GM21381 (cell line): ENCODE measurements at regions not wholly inside any gene's neighbourhood (a gene's known extent, or its start where the extent isn't known, plus 50 kb on each side); places are given as distances from the start of the nearest gene placed in this dataset.
"Not testable (repeated sequence)": the region's sequence is repeated elsewhere in the genome, so short reads cannot be mapped to it uniquely, and the experiment has no call there.

Experiments
- ATAC-seq: cut with Tn5 transposase; IDR thresholded peaks from one replicate; pipeline ENCODE4 v1.9.1; 2021; ENCODE audit warnings: mild to moderate bottlenecking, moderate library complexity; ENCODE audit not compliant: unreplicated experiment

DNA sequence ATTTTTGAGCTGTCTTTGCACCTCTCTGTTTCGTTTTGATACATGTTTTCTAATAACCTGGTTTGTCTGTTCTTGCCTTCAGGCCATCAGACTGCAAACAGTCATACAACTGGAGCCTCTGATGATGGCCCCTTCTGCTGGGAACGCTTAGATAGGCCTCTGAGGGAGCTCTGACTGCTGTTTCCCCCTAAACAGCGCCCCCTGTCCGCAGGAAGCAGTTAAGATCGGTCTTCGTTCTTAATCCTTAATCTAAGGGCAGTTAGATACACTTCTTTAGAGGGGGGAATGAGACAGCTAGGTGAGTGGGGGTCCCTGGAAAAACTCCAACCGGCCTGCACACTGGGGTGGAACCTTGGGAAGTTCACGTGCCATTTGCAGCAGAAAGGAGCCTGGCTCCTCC is 1338.8 kb upstream of the SEL1L start:
- no peak for ATAC-seq

DNA sequence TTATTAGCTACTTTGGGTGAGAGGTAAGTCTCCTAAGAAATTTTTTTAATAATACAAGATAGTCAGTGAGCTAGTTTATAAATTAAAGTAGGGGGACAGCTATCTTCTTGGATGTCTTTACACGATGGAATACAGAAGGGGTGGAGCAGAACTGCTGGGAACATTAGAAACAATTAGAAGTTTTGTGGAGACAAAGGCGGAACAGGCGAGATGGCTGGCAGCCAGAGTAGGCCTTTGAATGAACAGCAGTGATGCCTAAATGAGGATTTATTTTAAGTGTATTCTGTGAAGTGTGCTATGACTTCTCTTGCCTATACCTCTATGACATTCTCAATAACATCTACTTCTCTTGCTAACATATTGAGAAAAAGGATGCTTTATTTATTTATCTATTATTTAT is 1345.3 kb upstream of the SEL1L start:
- ATAC-seq: no peak

DNA sequence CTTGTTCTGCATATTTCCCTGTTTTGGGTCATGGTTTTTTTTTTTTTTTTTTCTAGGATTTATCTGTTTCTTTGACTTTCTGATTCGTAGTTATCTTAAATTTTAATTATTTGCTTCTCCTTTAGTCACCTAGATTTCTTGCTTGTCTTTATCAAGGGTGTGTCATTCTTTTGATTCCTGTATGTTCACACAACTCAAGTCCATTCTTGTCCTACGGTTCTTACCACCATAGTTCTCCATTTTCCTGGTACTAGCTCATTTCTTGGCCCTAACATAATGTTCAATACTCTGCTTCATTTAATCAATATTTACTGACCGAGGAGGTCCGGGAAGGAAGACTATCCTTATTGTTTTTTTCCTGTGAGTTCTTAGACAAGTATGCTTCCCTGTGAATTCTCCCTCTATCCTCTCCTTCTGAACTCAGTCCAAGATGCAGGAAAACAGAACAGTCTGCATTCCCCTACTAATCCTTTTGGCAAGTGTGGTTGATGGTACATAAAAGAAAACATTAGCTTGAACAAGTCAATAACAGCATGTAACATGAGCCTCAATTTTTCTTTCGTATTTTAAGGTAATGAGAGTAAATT is 1346.4 kb upstream of the SEL1L start:
- ATAC-seq: no peak

DNA sequence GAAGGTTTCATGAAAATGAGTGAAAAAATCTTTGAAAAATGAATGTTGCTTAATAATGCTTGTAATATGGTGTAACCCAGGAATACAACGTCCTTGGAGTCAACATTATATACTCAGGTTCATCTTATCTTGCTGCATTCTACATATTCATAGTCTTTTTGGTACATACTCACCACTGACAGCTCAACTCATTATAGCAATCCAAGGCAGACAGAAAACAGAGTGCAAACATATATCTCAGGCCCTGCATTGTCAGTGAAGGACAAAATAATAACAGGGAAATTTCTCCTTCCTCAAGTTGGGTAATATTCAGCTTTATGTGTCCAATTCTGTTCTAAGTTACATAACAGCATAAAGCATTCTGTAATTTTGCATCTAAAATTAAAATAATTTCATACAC is 1353.0 kb upstream of the SEL1L start:
- no peak for ATAC-seq

DNA sequence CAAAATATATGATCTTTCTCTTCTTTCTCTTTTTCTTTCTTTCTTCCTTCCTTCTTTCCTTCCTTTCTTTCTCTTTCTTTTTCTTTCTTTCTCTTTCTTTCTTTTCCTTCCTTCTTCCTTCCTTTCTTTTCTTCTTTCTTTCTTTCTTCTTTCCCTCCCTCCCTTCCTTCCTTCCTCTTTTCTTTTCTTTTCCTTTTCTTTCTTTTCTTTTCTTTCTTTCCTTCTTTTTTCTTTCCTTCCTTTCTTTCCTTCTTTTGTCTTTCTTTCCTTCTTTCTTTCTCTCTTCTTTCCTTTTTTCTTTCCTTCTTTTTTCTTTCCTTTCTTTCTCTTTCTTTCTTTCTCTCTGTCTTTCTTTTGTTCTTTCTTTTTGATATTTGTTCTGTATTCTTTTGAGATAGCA is 1356.0 kb upstream of the SEL1L start:
- ATAC-seq: no peak

DNA sequence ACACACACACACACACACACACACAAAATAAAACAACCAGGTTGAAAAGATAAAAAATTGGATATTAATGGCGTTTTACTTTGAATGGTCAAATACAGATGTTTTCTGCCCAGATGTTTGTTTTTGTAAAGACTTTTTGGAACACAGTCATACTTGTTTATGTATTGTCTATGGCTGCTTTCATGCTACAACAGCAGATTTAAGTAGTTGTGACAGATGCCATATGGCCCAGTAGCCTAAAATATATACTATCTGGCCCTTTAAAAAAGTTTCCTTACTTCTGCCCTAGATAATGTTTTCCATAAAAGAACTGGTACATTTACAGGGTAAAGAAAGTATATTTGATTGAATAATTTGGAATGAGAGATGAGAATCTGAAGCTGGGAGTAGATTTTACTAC is 1362.8 kb upstream of the SEL1L start:
- no peak for ATAC-seq

DNA sequence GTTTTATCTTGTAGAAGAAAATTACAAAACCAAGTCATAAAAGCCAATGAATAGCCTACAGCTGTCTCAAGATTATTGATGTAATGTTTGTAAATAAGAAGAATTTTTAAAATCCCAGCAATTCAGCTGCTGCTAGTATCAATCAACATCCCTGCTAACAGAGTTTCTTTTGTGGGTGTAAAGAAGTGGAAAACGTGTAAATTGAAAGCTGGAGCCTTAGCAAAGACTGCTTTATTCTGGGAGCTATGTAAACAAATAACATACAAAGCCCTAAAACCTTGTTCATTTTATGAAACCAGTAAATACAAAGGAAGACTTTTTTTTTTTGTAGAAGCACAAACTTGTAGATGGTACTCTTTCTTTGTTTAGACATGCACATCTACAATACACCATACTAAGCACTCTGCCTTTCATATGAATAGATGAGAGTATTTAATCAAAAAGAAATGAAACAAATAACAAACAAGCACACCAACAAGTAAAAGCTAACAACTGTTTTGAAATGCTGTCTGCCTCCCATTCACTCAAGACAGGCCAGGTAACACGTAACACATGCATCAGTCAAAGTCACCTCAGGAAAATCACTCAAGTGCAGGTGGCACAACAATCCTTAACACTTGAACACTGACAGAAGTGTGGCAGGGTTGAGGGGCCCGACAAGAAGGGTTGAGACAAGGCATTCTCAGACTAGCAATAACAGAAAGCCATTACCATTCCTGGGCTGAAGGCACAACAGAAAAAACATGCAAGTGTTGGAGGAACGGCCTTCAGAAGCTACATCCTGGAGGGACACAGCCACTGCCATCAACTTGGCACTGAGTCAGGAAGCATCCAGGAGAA is 1364.0 kb upstream of the SEL1L start:
- no peak for ATAC-seq

DNA sequence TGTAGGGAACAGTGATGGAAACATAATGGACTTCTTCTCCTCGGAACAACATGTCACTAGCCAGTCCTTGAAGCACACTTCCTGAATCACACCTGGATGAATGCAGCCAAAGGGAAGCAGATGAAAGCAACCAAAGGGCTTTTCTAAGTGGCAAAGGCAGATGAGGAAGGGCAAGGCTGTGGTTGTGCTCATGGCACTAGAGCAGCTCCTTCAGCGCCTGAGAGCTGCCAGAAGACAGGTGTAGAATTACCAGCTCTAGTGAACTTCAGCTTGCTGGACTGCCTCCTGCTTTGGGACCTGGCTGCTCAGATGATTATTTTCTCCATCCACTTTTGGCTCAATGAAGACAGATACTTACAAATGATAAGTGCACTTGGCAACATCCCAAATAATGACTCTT is 1372.1 kb upstream of the SEL1L start:
- no peak for ATAC-seq

DNA sequence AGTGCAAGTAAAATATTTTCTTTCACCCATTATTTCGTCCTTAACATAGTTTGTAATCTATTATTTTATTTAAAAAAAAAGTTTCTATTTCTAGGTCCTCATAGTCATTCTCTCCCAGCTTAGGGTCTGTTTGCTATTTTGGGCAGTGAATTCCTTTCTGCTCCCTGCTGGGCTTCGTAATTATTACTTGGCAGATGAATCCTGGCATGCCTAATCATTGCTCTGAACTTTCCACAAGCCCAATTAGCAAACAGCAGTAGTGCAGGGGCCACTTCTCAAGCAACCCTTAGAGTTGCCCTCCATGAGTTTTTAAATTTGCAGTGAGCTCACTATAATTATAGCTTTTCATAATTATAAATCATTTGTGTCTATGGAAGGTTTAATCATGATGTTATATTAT is 1378.3 kb upstream of the SEL1L start:
- no peak for ATAC-seq

DNA sequence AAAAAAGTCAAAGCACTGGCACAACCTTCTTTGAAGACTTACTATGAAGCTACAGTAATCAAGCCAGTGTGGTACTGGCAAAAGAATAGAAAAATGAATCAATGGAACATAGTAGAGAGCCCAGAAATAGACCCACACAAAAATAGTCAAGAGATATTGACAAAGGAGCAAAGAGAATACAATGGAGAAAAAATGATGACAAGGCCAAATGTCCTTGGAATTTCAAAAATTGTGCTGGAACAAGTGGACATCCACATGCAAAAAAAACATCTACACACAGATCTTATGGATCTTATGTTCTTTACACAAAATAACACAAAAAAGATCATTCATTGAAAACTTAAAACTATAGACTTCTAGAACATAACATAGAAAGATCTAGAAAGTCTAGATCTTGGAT is 1379.7 kb upstream of the SEL1L start:
- no peak for ATAC-seq

DNA sequence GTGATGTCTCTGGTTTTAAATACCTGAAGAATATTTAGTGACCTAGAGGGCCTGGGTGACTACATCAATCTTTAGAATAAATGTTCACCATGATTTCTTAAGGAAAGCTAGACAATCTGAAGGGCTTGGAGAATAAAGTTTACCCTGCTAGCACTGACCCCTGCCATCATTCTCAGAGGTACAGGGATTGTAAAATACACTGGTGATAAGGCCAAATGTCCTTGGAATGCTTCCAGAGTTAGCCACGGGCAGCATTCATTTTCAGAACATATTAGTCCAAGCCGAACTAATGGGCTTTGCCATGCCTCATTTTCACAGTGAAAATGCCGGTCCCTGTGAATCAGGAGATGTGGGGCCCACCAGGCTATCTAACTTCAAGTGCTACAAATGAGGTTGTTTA is 1381.7 kb upstream of the SEL1L start:
- ATAC-seq: no peak

DNA sequence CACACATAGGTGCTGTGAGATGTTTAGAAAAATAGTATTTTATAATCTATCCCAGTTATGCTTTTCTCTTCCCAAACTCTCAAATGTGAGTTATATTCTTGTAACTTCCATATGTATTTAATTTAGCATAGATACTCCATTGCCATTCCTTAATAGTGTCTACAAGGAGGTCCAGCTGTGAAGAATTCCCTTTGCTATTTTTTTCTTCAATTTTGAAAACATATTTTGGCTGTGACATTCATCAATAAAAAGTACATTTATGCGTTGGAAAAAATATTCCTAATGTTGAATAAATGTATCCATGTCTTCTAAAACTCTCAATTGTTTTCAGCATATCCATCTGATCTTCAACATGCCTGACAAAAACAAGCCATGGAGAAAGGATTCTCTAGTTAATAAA is 1402.0 kb upstream of the SEL1L start:
- ATAC-seq: no peak

DNA sequence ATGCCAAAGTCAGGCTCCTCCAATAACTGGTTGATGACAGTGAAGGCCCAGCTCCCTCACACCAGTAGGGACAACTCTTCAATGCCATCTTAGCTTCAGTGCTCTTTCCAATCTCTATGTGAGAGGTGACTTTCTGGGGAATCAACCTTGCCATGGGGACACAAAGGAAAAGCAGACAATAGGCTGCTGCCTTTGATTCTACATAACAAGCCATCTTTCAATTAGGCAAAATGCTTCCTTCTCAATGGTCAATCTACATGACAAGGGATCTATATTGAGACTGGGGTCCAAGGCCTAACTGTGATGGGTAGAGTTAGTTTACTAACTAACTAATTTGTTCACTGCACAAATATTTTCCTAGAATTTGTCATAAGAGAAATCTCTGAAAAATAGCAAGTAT is 1417.5 kb upstream of the SEL1L start:
- no peak for ATAC-seq

DNA sequence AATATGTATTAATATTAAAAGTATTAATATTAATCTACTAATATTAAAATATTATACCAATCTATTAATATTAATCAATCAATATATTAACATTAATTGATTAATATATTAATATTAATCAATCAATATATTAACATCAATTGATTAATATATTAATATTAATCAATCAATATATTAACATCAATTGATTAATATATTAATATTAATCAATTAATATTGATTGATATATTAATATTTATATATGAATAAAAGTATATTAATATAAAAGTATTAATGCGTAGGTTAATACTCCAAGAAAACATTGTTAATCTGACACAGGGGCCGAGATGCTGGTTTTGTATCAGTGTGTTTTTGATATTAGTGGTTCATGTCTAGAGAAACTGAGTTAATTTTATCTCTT is 1430.1 kb upstream of the SEL1L start:
- no peak for ATAC-seq

DNA sequence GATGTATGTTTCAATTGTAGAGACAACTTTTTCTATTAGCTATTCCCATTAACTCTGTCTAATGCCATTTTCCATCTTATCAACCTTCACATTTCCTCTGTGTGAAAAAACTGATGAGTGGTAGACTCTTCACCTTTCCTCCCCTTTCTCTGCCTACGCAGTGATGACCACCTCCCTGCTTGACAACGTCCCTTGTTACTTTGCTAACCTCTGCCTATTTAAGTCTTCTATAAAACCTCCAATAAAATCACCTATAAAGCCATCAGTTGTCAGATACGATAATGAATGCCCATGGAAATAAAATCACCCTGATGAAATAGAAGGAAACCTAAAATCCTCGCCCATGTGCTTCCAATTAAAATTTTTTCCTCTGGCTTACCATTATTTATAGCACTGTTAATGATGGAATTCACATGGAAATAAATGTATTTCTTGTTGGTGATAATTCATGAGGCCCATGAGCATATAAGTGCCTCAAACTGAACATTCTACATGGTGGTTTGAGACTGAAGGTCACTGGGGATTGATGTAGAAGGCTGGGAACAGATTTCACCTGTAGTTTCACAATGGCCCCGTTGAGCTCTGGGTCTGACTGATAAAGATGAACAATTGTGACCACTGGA is 1454.0 kb upstream of the SEL1L start:
- ATAC-seq: no peak

DNA sequence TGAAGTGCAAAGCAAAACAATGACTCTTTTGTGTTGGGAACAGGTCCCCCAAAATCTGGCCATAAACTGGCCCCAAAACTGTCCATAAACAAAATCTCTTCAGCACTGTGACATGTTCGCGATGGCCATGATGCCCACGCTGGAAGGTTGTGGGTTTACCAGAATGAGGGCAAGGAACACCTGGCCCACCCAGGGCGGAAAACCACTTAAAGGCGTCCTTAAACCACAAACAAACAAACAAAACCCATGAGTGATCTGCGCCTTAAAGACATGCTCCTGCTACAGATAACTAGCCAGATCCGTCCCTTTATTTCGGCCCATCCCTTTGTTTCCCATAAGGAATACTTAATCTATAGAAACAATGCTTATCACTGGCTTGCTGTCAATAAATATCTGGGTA is 1460.9 kb upstream of the SEL1L start:
- not testable (repeated sequence) for ATAC-seq

DNA sequence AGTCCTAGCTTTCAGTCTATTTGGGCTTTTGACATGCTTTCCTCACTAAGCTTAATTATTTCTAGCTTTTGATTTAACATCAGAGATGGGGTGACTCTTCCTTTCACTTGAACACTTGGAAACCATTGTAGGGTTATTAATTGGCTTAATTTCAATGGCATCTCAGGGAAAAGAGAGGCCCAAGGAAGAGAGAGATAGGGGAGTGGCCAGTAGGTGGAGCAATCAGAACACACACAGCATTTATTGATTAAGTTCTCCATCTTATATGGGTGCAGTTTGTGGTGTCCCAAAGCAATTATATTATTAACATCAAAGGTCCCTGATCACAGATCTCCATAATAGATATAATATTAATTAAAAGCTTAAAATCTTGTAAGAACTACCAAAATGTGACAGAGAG is 1466.1 kb upstream of the SEL1L start:
- ATAC-seq: no peak

DNA sequence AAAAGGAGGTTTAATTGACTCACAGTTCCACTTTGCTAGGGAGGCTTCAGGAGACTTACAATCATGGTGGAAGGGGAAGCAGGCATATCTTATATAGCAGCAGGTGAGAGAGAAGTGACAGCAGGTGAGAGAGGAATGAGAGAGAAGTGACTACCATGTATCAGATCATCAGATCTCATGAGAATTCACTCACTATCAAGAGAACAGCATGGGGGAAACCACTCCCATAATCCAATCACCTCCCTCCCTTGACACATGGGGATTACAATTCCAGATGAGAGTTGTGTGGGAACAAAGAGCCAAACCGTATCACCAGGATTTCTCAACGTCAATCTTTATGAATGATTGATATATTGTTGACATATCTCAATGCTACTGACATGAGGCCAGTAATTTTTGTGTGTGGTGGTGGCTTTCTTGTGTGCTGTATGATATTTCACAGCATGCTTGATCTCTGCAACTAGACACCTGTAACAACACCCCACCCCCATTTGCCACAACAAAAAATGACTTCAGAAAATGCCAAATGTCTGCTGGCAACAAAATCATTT is 1470.9 kb upstream of the SEL1L start:
- no peak for ATAC-seq

DNA sequence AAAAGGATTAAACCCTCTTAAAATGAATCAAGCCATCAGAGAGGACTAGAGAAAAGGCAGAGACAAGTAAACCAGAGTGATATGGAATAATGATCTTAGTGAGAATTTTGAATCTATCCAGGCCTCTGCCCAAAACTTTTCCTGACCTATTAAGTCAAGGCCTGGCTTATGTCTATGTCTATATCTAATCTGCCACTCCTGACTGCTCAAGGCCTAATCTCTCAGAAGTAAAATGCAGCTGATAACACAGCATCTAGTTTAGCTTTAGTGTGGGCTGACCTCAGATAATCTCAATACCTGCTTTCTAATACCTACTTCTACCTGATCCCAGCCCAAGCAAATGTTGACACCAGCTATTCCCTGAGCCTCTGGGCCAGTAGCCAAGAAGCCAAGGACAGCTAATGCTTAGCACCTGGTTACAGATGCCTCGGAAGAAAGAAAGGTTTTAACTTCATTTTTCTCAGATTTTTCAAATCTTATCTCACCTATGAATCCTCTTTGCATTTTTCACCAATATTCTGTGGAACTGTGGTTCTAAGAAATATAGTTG is 1472.5 kb upstream of the SEL1L start:
- ATAC-seq: no peak

DNA sequence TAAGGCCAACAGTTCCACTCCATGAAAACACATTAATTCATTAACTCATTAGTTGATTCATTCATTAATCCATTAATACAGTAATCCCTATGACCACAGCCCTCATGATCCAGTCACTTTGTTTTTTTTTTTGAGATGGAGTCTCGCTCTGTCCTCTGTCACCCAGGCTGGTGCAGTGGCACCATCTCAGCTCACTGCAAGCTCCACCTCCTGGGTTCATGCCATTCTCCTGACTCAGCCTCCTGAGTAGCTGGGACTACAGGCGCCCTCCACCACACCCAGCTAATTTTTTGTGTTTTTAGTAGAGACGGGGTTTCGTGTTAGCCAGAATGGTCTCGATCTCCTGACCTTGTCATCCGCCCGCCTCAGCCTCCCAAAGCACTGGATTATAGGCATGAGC is 1473.4 kb upstream of the SEL1L start:
- ATAC-seq: not testable (repeated sequence)

DNA sequence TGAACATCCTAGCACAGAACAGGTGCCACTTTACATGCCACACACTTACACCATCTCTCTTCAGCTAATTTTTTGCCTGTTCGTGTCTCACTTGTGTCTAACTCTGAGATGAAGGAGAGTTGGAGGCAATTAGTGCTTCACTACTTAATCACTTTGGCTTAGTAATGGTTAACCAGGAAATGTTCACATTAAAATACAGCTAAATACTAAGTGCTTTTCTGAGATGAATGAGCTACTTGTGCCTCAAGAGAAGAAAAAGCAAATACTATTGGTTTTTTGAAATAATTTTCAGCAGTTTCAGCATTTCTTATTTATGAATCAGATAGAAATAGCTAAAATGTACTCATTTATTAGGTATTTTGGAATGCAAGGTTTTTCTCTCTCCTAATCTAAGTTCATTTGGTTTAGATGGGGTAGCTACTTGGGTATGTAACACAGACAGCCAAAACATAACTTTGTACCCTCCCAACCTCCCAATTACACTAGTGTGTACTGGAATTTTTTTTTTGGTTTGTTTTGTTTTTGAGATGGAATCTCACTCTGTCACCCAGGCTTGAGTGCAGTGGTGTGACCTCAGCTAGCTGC is 1474.1 kb upstream of the SEL1L start:
- ATAC-seq: no peak
